SK-N-SH (cell line): ENCODE measurements at regions not wholly inside any gene's neighbourhood (a gene's known extent, or its start where the extent isn't known, plus 50 kb on each side); places are given as distances from the start of the nearest gene placed in this dataset.

Experiments
- CTCF ChIA-PET: fragments of 300-600, 350-600 bp; formaldehyde crosslinking; extraction: SDS; loops from one replicate; lab custom pipeline; 2021; lab: Yijun Ruan, JAX
- POLR2A ChIA-PET: fragments of 350-600 bp; sonication (Branson Sonifier 250); formaldehyde crosslinking; extraction: SDS; loops from one replicate; lab custom pipeline; 2020; ENCODE audit warnings: antibody characterized with exemption, inconsistent platforms; lab: Yijun Ruan, JAX
- DNase-seq: peaks from one replicate; pipeline ENCODE4 v3.0.0; 2012
- H2AFZ ChIP-seq: fragments of 200-600 bp; sonication (generic); 2 replicates; pipeline ENCODE4 v1.8.1; 2016; ENCODE audit warnings: antibody characterized with exemption, mild to moderate bottlenecking, low read depth
- H3F3A ChIP-seq: fragments of 200-600 bp; sonication (generic); replicated peaks from 2 replicates; pipeline ENCODE3; 2016; ENCODE audit warnings: antibody characterized with exemption, mild to moderate bottlenecking; ENCODE audit not compliant: insufficient read depth
- H3K27ac ChIP-seq, 2 experiments: fragments of 200-500 bp in 1 of 2; fragments of 200-600 bp in 1 of 2; sonication (Bioruptor generic) in 1 of 2; sonication (generic), shearing (Covaris generic) in 1 of 2; 2 replicates each; pipeline versions ENCODE4 v1.5.1 to v1.6.1; 2014 to 2016; ENCODE audit warnings: low read depth in 2 of 2, inconsistent platforms in 1 of 2, low read length in 1 of 2, mild to moderate bottlenecking in 1 of 2, mixed read lengths in 1 of 2
- H3K27me3 ChIP-seq: fragments of 200-600 bp; sonication (generic), shearing (Covaris generic); 2 replicates; pipeline ENCODE4 v1.6.1; 2016; ENCODE audit warnings: mixed run types; ENCODE audit not compliant: insufficient read depth
- H3K36me3 ChIP-seq, 2 experiments: fragments of 200-500 bp in 1 of 2; fragments of 200-600 bp in 1 of 2; sonication (Bioruptor generic) in 1 of 2; sonication (generic) in 1 of 2; replicated peaks in 1 of 2; 2 replicates each; pipeline versions ENCODE3 to v1.5.1; 2014 to 2016; ENCODE audit warnings: low read length in 1 of 2, mild to moderate bottlenecking in 1 of 2; ENCODE audit not compliant: insufficient read depth in 2 of 2, control insufficient read depth in 1 of 2
- H3K4me1 ChIP-seq, 2 experiments: fragments of 200-500 bp in 1 of 2; fragments of 200-600 bp in 1 of 2; sonication (Bioruptor generic) in 1 of 2; sonication (generic), shearing (Covaris generic) in 1 of 2; 2 replicates each; pipeline versions ENCODE4 v1.5.1 to v1.6.1; 2014 to 2016; ENCODE audit warnings: low read depth in 1 of 2, low read length in 1 of 2, mixed run types in 1 of 2; ENCODE audit not compliant: insufficient read depth in 2 of 2, control insufficient read depth in 1 of 2
- H3K4me2 ChIP-seq: fragments of 200-600 bp; sonication (generic), shearing (Covaris generic); 2 replicates; pipeline ENCODE4 v1.6.1; 2017; ENCODE audit warnings: mixed run types
- H3K4me3 ChIP-seq, 2 experiments: fragments of 200-500 bp in 1 of 2; fragments of 200-600 bp in 1 of 2; sonication (Bioruptor generic) in 1 of 2; sonication (generic), shearing (Covaris generic) in 1 of 2; 2 replicates each; pipeline versions ENCODE4 v1.5.1 to v1.8.1; 2014 to 2016; ENCODE audit warnings: low read depth in 2 of 2, inconsistent platforms in 1 of 2, low read length in 1 of 2, mild to moderate bottlenecking in 1 of 2, mixed read lengths in 1 of 2, moderate library complexity in 1 of 2
- H3K79me2 ChIP-seq: fragments of 200-600 bp; sonication (generic); 2 replicates; pipeline ENCODE4 v1.8.1; 2017; ENCODE audit warnings: mild to moderate bottlenecking; ENCODE audit not compliant: insufficient read depth
- H3K9ac ChIP-seq: fragments of 200-600 bp; sonication (generic); 2 replicates; pipeline ENCODE4 v1.6.1; 2017; ENCODE audit warnings: mixed run types
- H3K9me2 ChIP-seq: fragments of 200-600 bp; sonication (generic); 2 replicates; pipeline ENCODE4 v1.6.1; 2017; ENCODE audit warnings: mixed run types
- H3K9me3 ChIP-seq: fragments of 200-600 bp; sonication (generic); 2 replicates; pipeline ENCODE4 v1.6.1; 2017; ENCODE audit warnings: mixed run types, mild to moderate bottlenecking, moderate library complexity
- H4K20me1 ChIP-seq: fragments of 200-600 bp; sonication (generic); 2 replicates; pipeline ENCODE4 v1.6.1; 2017; ENCODE audit warnings: mild to moderate bottlenecking, mixed run types; ENCODE audit not compliant: insufficient read depth
- ELF1 ChIP-seq: IDR thresholded peaks from 2 replicates; pipeline ENCODE4 v1.4.0; 2012
- EZH2phosphoT487 ChIP-seq: fragments of 200-600 bp; sonication (generic); IDR thresholded peaks from 2 replicates; pipeline ENCODE4 v1.6.1; 2017; ENCODE audit warnings: low read depth, mixed run types, mild to moderate bottlenecking, antibody characterized with exemption, moderate library complexity, borderline replicate concordance
- FOSL2 ChIP-seq: IDR thresholded peaks from 2 replicates; pipeline ENCODE4 v1.4.0; 2012; ENCODE audit warnings: low read depth, mild to moderate bottlenecking, moderate library complexity, borderline replicate concordance
- FOXM1 ChIP-seq: IDR thresholded peaks from 2 replicates; pipeline ENCODE4 v1.4.0; 2012; ENCODE audit warnings: low read depth, mild to moderate bottlenecking
- GABPA ChIP-seq: IDR thresholded peaks from 2 replicates; pipeline ENCODE4 v1.4.0; 2012; ENCODE audit warnings: low read depth, mild to moderate bottlenecking
- GATA2 ChIP-seq: sonication (generic); formaldehyde crosslinking; IDR thresholded peaks from 2 replicates; pipeline ENCODE4 v1.5.0; 2020; ENCODE audit warnings: mild to moderate bottlenecking, missing genetic modification reagents
- JUND ChIP-seq: IDR thresholded peaks from 2 replicates; pipeline ENCODE4 v1.4.0; 2012
- MEF2A ChIP-seq: IDR thresholded peaks from 2 replicates; pipeline ENCODE4 v1.4.0; 2012; ENCODE audit warnings: low read depth, borderline replicate concordance
- MXI1 ChIP-seq: IDR thresholded peaks from 2 replicates; pipeline ENCODE4 v1.6.1; 2012; ENCODE audit warnings: mild to moderate bottlenecking, low read depth, low read length, improper control_type of control experiment
- REST ChIP-seq: IDR thresholded peaks from 2 replicates; pipeline ENCODE4 v1.6.1; 2012; ENCODE audit warnings: mild to moderate bottlenecking, low read depth, low read length, moderate library complexity
- SMC3 ChIP-seq: IDR thresholded peaks from 2 replicates; pipeline ENCODE4 v1.6.1; 2012; ENCODE audit warnings: low read depth, low read length, improper control_type of control experiment
- TCF12 ChIP-seq: IDR thresholded peaks from 2 replicates; pipeline ENCODE4 v1.4.0; 2012
- USF2 ChIP-seq: fragments of 150-350 bp; IDR thresholded peaks from 2 replicates; pipeline ENCODE4 v1.6.1; 2017; ENCODE audit warnings: antibody characterized with exemption, low read length, low read depth, borderline replicate concordance
- YY1 ChIP-seq: IDR thresholded peaks from 2 replicates; pipeline ENCODE4 v1.4.0; 2012; ENCODE audit warnings: low read depth, mild to moderate bottlenecking
- ZBTB33 ChIP-seq: IDR thresholded peaks from 2 replicates; pipeline ENCODE4 v1.4.0; 2012; ENCODE audit warnings: low read depth, borderline replicate concordance
- WGBS: methylation state at CpG from one replicate; pipeline ENCODE4 v1.1.6; 2017; ENCODE audit warnings: low lambda C conversion rate; 5-methylcytosine and 5-hydroxymethylcytosine counted together
- TF ChIP-seq, protein P1 (sequence below): fragments of 150-350 bp; IDR thresholded peaks from 2 replicates; pipeline ENCODE4 v1.6.1; 2016; ENCODE audit warnings: mild to moderate bottlenecking, low read depth, low read length
- TF ChIP-seq, protein P2 (sequence below): IDR thresholded peaks from 2 replicates; pipeline ENCODE4 v1.4.0; 2012; ENCODE audit warnings: low read depth

- H3K79me2 ChIP-seq: peaks cover 23% of the 10 kb centered on the region
- CTCF ChIA-PET: no interaction called here
- WGBS: 78% methylated on average over 4 of the region's 4 CpGs
Measured at GRCh38 chr22:42207918-42208317, 62.5 kb downstream of the TCF20 start.

More at GRCh38 chr22:42207918-42208317, 62.5 kb downstream of the TCF20 start:
- Histone ChIP-seq H3K4me2 (no peak overlapping the region), H3K4me1 (no peaks in the 10 kb centered on the region; a peak in 1 of 4 replicates), H3K27me3 (no peaks in the 10 kb centered on the region), H3K9ac (no peak overlapping the region), H3K9me2 (no peaks in the 10 kb centered on the region), H3K4me3 (no peak overlapping the region), H4K20me1 (0 out of 2 replicates have a peak, but pooled peaks cover 4% of the 10 kb centered on the region), H3K36me3 (peaks cover 0 to 2% of the 10 kb centered on the region in 2 experiments), H3K27ac (no peak overlapping the region), H3F3A (no peaks in the 10 kb centered on the region), H2AFZ (no peak overlapping the region), H3K9me3 (no peaks in the 10 kb centered on the region)
- TF ChIP-seq TCF12 (no peak), EZH2phosphoT487 (no peak), MEF2A (no peak), SMC3 (no peak), YY1 (no peak), ZBTB33 (no peak), GATA2 (CRISPR knock-in tag) (no peak), FOSL2 (no peak), GABPA (no peak), REST (no peak), USF2 (no peak), FOXM1 (no peak), MXI1 (no peak), JUND (no peak), ELF1 (no peak)
- TF ChIP-seq, protein P1, sequence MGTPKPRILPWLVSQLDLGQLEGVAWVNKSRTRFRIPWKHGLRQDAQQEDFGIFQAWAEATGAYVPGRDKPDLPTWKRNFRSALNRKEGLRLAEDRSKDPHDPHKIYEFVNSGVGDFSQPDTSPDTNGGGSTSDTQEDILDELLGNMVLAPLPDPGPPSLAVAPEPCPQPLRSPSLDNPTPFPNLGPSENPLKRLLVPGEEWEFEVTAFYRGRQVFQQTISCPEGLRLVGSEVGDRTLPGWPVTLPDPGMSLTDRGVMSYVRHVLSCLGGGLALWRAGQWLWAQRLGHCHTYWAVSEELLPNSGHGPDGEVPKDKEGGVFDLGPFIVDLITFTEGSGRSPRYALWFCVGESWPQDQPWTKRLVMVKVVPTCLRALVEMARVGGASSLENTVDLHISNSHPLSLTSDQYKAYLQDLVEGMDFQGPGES: no peak
- TF ChIP-seq, protein P2, sequence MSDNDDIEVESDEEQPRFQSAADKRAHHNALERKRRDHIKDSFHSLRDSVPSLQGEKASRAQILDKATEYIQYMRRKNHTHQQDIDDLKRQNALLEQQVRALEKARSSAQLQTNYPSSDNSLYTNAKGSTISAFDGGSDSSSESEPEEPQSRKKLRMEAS: no peak
- DNase-seq: no peak
- POLR2A ChIA-PET: no interaction called here
